HG02610 (cell line): ENCODE measurements at regions not wholly inside any gene's neighbourhood (a gene's known extent, or its start where the extent isn't known, plus 50 kb on each side); places are given as distances from the start of the nearest gene placed in this dataset.

ENCODE experiments used
- ATAC-seq: cut with Tn5 transposase; IDR thresholded peaks from one replicate; pipeline ENCODE4 v1.9.1; 2021; ENCODE audit warnings: mild to moderate bottlenecking, moderate library complexity; ENCODE audit not compliant: unreplicated experiment

DNA sequence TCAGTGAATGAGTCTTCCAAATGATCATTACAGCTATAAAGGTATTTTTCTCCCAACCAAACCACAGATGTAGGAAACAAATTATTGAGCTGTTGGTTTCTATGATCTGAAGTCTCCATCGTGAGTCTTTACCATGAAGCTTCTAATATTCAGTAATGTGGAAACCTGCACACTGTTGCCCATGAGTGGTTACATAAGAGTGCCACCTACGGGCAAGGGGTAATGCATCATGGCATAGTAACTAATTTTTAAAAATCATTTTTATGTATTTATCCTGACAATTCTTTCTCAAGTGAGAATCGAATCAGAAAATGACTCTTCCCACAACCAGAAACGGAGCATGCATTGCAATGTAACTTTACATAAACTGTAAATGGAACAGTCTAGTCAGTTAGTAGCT lies 282.5 kb upstream of the SMARCA2 start:
- no peak for ATAC-seq

DNA sequence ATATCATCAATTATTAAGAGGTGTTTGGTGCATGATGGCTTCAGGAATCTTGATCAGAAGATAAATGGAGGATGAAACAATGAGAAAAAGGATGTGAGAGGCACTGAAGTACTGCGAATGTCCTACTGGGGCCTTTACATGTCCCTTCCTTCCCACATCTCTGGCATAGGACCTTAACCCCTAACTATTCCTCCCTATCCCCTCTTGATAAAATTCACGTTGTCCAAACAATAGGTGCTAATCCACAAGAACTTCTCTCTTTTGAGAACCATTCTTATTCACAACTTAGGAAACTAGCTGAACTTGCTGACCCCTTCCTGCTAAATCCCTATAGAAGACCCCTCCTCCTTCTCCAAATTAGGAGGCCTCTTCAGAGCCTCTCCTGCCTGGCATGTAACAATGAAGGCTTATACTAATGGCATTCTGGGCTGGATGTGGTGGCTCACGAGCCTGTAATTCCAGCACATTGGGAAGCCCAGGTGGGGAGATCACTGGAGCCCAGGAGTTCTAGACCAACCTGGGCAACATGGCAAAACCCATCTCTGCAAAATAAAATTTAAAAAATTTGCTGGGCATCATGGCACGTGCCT lies 276.5 kb upstream of the SMARCA2 start:
- ATAC-seq, result no peak

DNA sequence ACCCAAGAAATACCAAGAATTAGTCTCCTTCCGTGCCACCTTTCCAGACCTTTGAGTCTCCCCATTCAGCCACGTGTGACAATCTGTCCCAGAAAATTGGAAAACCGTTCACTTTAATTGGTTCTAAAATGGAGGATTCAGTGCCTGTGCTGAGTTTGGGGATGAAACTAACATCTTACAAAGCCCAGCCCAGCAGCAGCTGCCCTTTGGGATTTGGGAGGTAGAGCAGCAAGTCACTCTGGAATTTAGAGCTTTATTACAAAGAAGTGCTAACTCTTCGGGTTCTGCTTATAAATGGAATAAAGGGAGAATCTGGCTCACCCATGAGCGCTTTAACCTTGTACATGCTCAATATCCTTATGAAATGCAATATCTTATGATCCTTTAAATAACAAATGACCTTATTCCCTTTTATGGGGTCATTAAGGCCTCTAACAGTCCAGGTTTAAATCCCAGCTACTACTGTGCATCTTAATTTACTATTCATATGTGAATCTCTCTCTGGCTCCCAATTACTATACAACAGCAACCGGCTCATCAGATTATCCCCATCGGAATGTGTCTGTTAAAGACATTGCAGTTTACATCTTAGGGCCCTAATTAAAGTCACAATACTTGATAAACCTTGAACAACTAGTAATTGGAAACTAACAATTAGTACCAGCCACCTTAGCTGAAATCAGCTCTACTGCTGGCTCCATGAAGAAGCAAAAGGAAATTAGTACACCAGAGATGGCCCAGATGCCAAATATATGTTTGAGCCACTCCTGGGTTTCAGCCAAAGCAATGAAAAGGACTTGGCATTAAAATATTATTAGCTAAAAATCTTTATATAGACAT lies 271.8 kb upstream of the SMARCA2 start:
- ATAC-seq, result no peak

DNA sequence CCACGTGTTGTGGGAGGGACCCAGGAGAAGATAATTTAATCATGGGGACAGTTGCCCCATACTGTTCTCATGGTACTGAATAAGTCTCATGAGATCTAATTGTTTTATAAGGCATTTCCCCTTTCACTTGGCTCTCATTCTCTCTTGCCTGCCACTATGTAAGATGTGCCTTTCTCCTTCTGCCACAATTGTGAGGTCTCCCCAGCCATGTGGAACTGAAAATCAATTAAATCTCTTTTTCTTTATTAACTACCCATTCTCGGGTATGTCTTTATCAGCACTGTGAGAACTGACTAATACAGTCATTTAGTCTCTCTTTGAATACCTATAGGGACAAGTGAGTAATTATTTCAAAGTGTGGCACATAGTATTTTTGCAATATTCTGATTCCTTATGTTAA lies 269.2 kb upstream of the SMARCA2 start:
- no peak for ATAC-seq

DNA sequence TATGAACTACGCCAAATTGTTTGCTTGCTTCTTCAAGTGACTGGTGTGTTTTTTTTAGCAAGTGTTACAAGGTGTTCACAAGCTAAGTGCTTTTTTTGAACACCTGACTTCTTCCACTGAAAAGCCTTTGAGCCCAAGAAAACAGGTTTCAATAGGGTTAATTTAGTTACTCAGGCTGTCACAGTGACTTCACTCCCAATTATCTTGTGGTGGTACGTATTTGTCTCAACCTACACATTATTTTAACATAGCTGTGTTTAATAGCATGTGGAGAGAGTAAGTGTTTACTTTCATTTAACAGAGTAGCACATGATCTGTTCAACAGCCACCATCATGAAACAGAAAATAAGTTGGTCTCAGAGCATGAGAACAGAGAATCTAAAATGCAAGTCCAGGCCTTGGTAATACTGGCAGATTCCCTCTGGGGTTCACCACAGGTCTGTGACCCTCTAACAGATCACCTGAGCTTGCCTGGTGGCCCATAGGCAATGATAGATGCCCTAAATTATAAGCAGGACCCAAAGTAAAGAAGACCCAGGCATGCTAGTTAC lies 267.7 kb upstream of the SMARCA2 start:
- no peak for ATAC-seq

DNA sequence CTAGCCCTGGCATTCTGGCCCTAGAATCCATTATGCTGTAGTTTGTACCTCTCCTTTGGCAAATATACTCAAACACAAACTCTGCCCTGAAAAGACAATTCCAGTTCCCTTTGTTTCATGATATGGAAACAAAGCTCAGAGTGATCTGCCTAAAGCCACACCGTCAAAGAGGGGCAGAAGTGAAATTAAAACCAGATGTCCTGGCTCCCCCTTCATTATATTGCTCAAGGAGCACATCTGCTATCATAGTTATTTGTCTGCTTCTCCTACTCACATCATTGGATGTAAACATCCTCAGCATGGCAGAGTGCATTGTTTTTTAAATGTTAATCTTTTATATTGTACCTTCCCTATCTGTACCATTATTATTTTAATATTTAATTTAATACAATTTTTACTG lies 266.7 kb upstream of the SMARCA2 start:
- ATAC-seq, result no peak

DNA sequence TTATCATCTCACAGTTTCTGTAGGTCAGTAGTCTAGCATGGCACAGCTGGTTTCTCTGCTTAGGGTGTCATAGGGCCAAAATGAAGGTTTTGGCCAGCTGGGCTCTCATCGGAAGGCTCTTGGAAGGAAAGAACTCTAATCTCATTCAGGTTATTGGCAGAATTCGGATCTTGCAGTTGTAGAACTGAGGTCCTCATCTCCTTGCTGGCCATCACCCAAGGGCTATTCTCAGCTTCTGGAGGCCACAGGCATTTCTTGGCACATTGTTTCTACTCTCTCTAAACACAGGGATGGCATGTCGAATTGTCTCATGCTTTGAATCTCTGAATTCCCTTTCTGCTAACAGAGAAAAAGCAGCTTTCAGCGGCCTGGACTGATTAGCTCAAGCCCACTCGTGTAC lies 258.0 kb upstream of the SMARCA2 start:
- no peak for ATAC-seq

DNA sequence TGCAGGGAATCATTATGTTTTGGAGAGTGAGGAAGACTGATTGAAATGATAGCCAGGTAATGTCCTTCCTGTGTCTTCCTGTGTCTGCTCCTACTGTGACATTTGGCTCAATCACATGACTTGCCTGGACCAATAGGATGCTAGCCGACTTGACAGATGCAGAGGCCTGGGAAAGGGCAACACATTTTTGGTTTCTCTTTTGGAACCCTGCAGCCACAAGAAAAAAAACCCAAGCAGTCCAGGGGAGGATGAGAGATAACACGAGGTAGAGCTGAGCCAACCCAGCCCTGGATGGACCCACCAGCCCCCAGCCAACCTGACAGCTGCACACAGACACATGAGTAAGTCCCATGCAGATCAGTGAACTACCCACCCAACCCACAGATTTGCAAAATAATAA lies 256.1 kb upstream of the SMARCA2 start:
- peak; percentile 82 for ATAC-seq

DNA sequence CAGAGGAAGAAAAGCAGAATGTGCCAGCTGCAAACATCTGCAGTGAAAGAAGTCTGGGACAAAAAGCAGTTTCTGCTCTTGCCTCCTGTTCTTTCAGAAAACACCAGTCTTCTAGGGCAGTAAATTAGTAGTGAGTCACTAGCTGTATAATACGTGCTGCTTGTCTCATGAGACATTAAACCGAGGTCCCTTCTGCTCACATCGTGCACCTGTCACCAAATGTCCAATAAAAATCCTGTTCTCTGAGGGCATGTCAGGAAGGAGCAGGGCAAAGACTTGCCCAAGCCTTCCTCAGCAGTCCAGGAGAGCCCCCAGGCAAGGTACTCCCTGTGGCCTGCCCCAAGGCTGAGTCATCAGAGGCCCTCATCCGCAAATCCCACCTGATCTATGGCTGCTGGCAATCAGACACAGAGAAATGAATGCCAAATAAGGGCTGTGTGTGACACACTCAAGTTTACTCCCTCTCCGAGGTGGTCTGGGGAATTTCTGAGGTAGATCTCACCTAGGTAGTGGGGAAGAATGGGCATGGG lies 255.3 kb upstream of the SMARCA2 start:
- no peak for ATAC-seq

DNA sequence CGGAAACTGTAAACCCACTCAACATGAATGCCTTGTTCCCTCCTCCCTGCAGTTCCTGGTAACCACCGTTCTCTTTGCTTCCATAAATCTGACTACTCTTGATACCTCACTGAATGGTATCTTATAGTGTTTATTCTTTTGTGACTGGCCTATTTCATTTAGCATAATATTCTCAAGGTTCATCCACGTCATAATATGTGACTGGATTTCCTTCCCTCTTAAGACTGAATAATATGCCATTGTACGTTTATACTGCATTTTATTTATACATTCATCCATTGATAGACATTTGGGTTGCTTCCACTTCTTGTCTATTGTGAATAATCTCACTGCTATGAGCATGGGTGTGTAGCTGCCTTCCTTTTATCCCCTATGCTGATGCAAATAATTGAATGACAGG lies 253.3 kb upstream of the SMARCA2 start:
- no peak for ATAC-seq

DNA sequence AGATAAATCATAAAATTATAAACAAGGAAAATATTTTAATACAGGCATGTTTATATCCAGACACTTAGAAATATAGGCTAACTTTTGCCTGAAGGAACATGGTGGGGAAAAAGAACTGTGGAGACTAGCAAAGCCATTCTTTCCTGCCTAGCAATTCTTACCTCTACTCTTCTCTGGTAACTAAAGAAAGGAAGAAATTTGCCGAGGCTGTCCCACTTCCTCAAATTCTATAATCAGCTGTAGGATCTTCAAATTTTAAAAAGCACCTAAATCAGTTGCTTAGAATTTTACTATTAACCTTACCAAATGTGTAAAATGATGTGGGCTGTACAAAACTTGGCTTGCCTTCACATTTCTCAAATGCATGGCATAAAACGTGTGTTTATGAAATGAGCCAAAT lies 249.1 kb upstream of the SMARCA2 start:
- no peak for ATAC-seq

DNA sequence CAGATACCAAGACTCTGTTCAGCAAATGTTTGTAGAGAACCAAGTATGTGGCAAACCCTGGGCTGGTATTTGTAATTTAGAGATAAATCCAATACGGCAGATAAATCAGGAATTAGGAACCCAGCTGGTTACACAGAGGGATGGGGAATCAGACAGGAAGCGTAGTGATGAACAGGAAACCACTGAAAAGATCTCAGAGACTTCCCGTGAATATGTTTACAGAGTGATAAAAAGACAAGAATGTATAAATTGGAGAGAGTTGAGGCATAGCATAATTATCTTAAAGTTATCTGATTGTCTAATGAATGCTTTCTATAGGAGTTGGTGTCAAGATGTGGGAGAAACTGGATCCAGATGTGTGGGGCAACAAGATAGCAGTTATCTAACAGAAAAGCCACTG lies 246.6 kb upstream of the SMARCA2 start:
- ATAC-seq, result no peak

DNA sequence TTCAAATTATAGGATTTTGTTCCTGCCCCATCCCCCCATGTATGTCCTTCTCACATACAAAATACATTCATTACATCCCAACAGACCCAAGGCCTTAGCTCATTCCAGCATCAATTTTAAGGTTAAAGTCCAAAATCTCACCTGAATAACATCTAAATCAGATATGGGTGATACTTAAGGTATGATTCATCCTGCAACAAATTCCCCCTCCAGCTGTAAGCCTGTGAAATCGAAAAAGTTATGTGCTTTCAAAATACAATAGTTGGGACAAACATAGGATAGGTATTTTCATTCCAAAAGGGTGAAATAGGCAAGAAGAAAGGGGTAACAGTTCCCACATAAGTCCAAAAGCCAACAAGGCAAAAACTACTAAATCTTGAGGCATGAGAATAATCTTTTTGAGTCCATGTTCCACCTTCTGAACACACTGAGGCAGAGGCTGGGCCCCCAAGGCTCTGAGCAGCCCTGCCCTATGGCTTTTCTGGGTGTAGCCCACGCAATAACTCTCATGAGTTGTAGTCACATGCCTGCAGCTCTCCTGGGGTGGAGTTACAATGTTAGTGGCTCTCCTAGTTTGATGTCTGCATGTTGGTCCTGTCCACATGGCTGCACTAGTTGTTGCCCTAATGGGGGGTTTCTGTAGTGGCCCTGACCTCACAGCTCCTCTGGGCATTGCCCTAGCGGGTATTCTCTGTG lies 243.9 kb upstream of the SMARCA2 start:
- ATAC-seq, result no peak

DNA sequence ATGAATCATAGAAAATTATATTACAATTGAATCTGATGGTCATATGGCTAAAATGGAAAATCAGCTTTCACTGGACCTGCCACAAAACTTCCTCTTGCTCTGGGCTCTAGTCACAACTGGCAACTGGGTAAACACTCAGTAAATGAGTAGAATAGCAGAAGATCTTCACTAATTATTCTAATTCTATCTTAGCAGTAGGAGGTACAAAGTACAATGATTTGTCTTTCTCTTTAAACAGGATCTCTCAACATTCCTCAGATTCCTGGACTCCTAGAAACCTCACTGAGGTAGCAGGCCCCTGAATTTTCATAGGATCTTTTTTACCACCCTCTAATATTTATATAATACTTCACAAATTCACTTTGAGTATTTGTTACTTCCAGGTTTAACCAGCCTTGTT lies 239.9 kb upstream of the SMARCA2 start:
- no peak for ATAC-seq

DNA sequence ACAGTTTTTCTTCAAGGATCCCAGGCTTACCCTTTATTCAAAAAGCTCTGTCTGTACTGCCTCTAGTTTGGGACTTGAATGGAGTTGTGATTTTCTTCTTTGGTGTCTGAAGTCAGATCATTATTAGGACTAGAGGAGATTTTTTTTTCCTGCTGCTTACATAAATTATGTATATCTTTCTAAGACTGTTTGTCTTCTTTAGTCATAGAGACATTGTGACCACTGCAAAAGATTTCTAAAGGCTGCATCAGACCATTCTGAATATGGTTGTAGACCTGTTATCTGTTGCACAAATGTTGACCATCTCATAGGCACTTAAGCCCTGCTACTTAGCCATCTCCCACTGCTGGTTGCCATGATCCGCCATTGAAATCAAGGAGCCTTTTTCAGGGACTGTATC lies 238.5 kb upstream of the SMARCA2 start:
- ATAC-seq, result no peak

DNA sequence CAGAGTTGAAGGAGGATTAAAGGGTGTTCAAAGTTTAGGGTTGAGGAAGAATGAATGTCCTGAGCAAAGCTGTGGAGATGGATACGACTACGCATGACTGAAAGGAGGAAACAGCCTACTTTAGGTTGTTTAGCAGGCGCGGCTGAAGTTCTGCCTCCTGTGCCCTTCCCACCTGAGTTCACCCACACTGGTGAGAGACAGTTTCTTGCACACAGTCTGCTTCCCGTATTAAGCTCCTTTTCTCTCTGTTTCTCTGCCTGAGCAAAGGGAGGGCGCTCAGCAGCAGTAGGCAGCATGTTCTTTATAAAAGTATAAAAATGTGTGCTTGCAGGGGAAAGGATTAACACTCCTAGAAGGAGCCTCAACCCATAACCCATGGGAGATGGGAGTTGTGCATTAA lies 224.0 kb upstream of the SMARCA2 start:
- no peak for ATAC-seq

DNA sequence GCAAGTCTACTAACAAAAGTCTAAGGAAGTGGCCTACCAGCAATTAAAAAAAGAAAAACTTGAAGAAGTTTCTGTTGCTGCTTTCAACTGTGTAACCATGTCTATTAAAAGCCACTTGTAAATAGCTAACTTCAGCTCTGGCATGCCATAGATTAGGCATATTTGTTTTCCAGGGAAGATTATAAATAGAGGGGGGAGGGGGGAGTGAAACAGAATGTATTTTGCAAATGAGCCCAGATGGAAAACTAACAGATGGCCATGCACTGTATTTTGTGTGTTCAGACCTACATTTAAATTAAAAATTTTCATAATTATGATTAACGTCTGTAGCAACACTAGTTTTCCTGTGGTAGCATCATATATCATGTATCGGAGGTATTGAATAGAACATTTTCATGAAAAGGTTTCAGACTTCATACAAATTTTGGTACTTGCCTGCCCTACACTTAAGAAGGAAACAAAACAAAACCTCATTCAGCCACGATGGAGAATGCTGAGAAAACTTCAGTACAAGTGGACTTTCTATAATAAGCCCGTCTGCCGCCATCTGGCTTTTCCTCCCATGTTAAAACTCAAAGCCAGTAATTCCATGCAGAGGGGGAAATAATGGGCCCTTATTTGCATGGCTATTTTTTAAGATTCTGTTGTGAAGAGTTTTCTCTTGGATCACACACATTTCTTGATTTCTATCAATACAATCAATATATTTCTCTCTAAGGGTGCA lies 220.4 kb upstream of the SMARCA2 start:
- no peak for ATAC-seq

DNA sequence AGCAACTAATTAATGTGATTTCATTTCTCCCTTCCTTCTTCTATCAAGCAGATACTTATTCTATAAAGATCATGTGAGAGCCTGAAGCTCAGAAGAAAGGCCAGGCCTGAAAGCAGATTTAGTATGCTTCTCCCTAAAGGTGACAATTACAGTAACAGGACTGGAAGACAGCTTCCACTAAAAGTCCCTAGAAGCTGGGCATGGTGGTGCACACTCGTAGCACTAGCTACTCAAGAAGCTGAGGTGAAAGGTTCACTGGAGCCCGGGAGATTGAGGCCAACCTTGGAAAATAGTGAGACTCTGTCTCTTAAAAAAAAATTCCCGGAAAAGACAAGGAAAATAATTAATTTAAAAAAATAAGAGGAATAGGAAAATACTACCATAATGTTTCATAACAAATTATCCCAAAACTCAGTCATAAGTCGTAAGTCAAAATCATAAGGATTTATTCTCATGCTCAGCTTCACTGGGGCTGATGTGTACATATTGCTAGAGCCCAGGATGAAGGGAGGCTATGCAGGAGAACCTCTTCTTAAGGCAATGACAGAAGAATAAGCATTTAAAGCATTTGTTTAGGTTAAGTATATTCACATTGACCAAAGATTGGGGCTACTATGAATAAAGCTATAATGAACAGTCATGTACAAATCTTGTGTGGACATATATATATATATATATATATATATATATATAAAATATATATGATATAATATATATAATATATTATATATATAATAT lies 210.8 kb upstream of the SMARCA2 start:
- no peak for ATAC-seq

DNA sequence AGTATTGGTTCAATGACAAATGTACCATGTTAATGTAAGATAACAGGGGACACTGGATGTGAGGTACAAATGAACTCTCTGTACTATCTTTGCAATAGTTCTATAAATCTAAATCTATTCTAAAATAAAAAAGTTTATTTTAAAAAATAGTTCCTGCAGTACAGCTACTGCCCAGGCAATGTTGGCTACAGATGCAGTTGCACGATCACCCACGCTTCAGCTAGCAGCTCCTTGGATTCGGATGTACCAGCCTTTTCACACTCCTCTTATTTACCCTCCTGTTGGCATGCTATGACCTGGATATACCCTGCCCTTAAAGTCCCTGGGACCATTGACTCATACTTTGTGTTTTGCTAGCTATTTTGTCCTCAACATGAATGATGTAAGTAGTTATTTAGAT lies 185.4 kb upstream of the SMARCA2 start:
- no peak for ATAC-seq

DNA sequence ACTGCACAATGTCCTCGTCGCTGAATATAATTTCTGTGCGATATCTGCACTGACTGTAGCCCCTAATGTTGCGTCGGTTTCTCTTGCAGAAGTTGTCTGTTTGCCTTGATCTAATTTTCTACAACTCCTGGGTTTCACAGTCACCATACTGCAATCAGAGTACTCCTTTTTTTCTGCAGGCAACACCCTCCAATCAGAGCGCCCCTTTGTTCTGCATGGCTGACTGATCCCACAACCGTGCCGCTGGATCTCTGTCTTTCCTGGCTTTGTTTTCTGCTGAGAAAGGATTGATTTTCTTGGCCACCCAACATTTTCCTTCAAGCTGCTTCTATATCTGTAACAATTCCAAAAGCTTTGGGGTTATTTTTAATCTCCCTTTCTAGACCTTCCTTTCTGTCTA lies 182.2 kb upstream of the SMARCA2 start:
- ATAC-seq, result no peak
